Liver (tissue), 3 donors: ENCODE measurements at regions not wholly inside any gene's neighbourhood (a gene's known extent, or its start where the extent isn't known, plus 50 kb on each side); places are given as distances from the start of the nearest gene placed in this dataset.

Experiments used
- GABPA ChIP-seq, 2 donors: IDR thresholded peaks in 1 of 2; conservative IDR thresholded peaks in 1 of 2; 2 replicates each; pipeline ENCODE4 v1.6.1; 2016; ENCODE audit warnings: antibody characterized with exemption in 2 of 2, mild to moderate bottlenecking in 1 of 2, moderate library complexity in 1 of 2
- RAD21 ChIP-seq, 2 donors: IDR thresholded peaks; 2 replicates each; pipeline ENCODE4 v1.6.1; 2016; ENCODE audit warnings: antibody characterized with exemption in 2 of 2, mild to moderate bottlenecking in 2 of 2
- SP1 ChIP-seq: IDR thresholded peaks from 2 replicates; pipeline ENCODE4 v1.6.1; 2018; ENCODE audit warnings: antibody characterized with exemption, mild to moderate bottlenecking
- TAF1 ChIP-seq: conservative IDR thresholded peaks from 2 replicates; pipeline ENCODE4 v1.6.1; 2016; ENCODE audit warnings: antibody characterized with exemption, mild to moderate bottlenecking
- TF ChIP-seq, protein P1 (sequence below): fragments of 150-350 bp; IDR thresholded peaks from 2 replicates; pipeline ENCODE4 v1.5.1; 2017; ENCODE audit warnings: improper control_type of control experiment, low read depth, low read length; ENCODE audit not compliant: missing input control
- TF ChIP-seq, protein P2 (sequence below): IDR thresholded peaks from 2 replicates; pipeline ENCODE4 v1.6.1; 2016; ENCODE audit warnings: antibody characterized with exemption
- donor health status: healthy.
- donor health status: healthy.

DNA sequence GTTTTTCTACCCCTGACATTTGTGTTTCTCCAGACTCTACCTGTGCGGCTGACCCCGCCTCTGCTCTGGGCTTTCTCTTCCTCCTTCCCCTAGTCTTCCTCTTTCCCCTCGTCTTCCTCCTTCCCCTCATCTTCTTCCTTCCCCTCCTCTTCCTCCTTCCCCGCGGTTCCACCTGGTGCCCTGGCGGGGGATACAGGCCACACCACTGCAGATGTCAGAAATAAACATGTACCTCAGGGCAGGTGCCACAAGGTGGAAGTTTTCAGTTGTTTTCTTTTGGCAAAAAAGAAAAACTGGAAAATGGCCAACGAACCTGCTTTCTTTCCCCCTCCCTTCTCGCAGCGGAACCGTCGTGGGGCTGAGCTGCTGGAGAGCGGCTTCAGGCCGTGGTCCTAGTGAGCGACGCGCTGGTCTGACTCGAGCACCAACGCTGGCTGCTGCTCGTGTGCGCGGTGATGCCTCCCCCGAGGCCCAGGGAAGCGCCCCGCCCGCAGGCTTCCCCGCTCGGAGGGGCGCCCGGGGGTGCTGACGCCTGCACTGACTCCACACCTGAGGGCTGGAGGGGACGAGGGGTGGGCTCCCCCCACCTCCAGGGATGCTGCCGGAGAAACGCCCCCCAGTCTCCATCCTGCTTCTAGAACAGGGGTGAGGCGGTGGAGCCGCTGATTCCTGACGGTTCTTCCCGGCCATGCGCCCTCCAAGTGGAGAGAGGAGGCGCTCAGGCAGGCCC, 83.7 kb upstream of the ZNF516 start:
- TF ChIP-seq, protein P1, sequence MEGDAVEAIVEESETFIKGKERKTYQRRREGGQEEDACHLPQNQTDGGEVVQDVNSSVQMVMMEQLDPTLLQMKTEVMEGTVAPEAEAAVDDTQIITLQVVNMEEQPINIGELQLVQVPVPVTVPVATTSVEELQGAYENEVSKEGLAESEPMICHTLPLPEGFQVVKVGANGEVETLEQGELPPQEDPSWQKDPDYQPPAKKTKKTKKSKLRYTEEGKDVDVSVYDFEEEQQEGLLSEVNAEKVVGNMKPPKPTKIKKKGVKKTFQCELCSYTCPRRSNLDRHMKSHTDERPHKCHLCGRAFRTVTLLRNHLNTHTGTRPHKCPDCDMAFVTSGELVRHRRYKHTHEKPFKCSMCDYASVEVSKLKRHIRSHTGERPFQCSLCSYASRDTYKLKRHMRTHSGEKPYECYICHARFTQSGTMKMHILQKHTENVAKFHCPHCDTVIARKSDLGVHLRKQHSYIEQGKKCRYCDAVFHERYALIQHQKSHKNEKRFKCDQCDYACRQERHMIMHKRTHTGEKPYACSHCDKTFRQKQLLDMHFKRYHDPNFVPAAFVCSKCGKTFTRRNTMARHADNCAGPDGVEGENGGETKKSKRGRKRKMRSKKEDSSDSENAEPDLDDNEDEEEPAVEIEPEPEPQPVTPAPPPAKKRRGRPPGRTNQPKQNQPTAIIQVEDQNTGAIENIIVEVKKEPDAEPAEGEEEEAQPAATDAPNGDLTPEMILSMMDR: no peak
- no peak for TF ChIP-seq RAD21 (IDR thresholded peaks at IDR 0.05)
- no peak for TF ChIP-seq GABPA (IDR thresholded peaks at IDR 0.05 in 1 of 2, conservative IDR thresholded peaks at IDR 0.05 in 1 of 2)
- no peak for TF ChIP-seq TAF1
- TF ChIP-seq, protein P2, sequence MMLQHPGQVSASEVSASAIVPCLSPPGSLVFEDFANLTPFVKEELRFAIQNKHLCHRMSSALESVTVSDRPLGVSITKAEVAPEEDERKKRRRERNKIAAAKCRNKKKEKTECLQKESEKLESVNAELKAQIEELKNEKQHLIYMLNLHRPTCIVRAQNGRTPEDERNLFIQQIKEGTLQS: no peak
- TF ChIP-seq SP1: no peak
